ENCODE measurements at regions not wholly inside any gene's neighbourhood (a gene's known extent, or its start where the extent isn't known, plus 50 kb on each side); places are given as distances from the start of the nearest gene placed in this dataset.

- no peaks in the 10 kb centered on the region for H3K27me3 ChIP-seq (ENCODE audit: control insufficient read depth, insufficient read depth, low read length)
- H3K4me2 ChIP-seq (ENCODE audit: low read depth, low read length): no peak overlapping the region
- WGBS, 2 experiments (ENCODE audit: extremely low coverage in 2 of 2, insufficient read length in 1 of 2): 28% methylated on average over 4 of the region's 12 CpGs; no CpG with 5 or more reads in 1 of the 2 experiments
- H2BK5ac ChIP-seq (ENCODE audit: low read depth, low read length, poor library complexity, severe bottlenecking): no peak overlapping the region
- no peak overlapping the region for H3K4ac ChIP-seq (ENCODE audit: low read depth, low read length)
- no peaks in the 10 kb centered on the region for H3K36me3 ChIP-seq (ENCODE audit: control insufficient read depth, insufficient read depth, low read length)
- H3K27ac ChIP-seq (ENCODE audit: insufficient read depth, low read length): no peak overlapping the region
- no peak overlapping the region for H3K14ac ChIP-seq (replicated peaks; ENCODE audit: low read depth, low read length)
- no peak overlapping the region for H2AK5ac ChIP-seq (ENCODE audit: low read depth, low read length)
- H3K18ac ChIP-seq (ENCODE audit: low read depth, low read length): no peak overlapping the region
- peaks cover 50% of the 10 kb centered on the region for H3K9me3 ChIP-seq (ENCODE audit: control insufficient read depth, insufficient read depth, low read length)
- H4K5ac ChIP-seq (ENCODE audit: low read depth, low read length): no peak overlapping the region
- no peak overlapping the region for H4K91ac ChIP-seq (ENCODE audit: insufficient read depth, low read depth, low read length)
- no peak overlapping the region for H3K9ac ChIP-seq (ENCODE audit: low read depth, low read length)
- TF ChIP-seq POLR2A (IDR thresholded peaks at IDR 0.05; ENCODE audit: low read depth, low read length) (no peak), RFX5 (IDR thresholded peaks at IDR 0.05; ENCODE audit: low read depth, low read length) (no peak), SMC3 (IDR thresholded peaks at IDR 0.05; ENCODE audit: low read depth, low read length) (no peak)
- TF ChIP-seq, protein P1, sequence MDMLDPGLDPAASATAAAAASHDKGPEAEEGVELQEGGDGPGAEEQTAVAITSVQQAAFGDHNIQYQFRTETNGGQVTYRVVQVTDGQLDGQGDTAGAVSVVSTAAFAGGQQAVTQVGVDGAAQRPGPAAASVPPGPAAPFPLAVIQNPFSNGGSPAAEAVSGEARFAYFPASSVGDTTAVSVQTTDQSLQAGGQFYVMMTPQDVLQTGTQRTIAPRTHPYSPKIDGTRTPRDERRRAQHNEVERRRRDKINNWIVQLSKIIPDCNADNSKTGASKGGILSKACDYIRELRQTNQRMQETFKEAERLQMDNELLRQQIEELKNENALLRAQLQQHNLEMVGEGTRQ (IDR thresholded peaks at IDR 0.05; ENCODE audit: low read depth, low read length): no peak
- ChIA-PET POLR2A (ENCODE audit: unreplicated experiment) (no interaction called here), CTCF (no interaction called here)
- H2BK20ac ChIP-seq (ENCODE audit: low read depth, low read length): no peak overlapping the region
- H3K9me1 ChIP-seq (ENCODE audit: insufficient read depth, low read length): no peaks in the 10 kb centered on the region
- BruUV-seq (replicated peaks): no TSS peak
- H2AK9ac ChIP-seq (replicated peaks; ENCODE audit: low read depth, low read length, poor library complexity): no peak overlapping the region
- DNase-seq (no peak), ATAC-seq (ENCODE audit: low read depth) (no peak)
- H4K8ac ChIP-seq (ENCODE audit: low read depth in 2 of 2, low read length in 2 of 2): no peak overlapping the region
- no peak overlapping the region for H3K4me3 ChIP-seq (ENCODE audit: insufficient read depth, low read depth, low read length)
- in situ Hi-C loops (cut with MboI; ENCODE audit: low sequenced_read_pairs): no loop called here
- no peak overlapping the region for H3K56ac ChIP-seq (ENCODE audit: extremely low read depth, insufficient read depth, low read length)
- dilution Hi-C loops (cut with HindIII; ENCODE audit: low sequenced_read_pairs, unreplicated experiment): no loop called here
- no peaks in the 10 kb centered on the region for H4K20me1 ChIP-seq (ENCODE audit: insufficient read depth, low read length)
- intact Hi-C loops (cut with micrococcal nuclease): no loop called here
- no peaks in the 10 kb centered on the region for H3K4me1 ChIP-seq (ENCODE audit: control insufficient read depth, insufficient read depth, low read length)
- no peak overlapping the region for H2BK120ac ChIP-seq (ENCODE audit: low read depth, low read length)
- H3K23ac ChIP-seq (ENCODE audit: low read depth, low read length): no peak overlapping the region
- H3K79me1 ChIP-seq (ENCODE audit: low read depth in 1 of 2, low read length in 2 of 2): no peaks in the 10 kb centered on the region
- no peak overlapping the region for H2BK15ac ChIP-seq (ENCODE audit: low read depth, low read length)
- H2AFZ ChIP-seq (replicated peaks; ENCODE audit: low read length, poor library complexity): no peak overlapping the region
These were observed 786.7 kb downstream of the TBC1D22A start for GRCh38 chr22:47548953-47549740.

Measured in IMR-90 (cell line).